Erythroblast (primary cell): ENCODE measurements at regions not wholly inside any gene's neighbourhood (a gene's known extent, or its start where the extent isn't known, plus 50 kb on each side); places are given as distances from the start of the nearest gene placed in this dataset.

ENCODE experiments used
- GATA1 ChIP-seq: IDR thresholded peaks from 2 replicates; pipeline ENCODE4 v1.6.1; 2011; ENCODE audit warnings: low read depth, mild to moderate bottlenecking, control low read depth, low read length, moderate library complexity
- POLR2A ChIP-seq: IDR thresholded peaks from 2 replicates; pipeline ENCODE4 v1.6.1; 2011; ENCODE audit warnings: mild to moderate bottlenecking, low read length

DNA sequence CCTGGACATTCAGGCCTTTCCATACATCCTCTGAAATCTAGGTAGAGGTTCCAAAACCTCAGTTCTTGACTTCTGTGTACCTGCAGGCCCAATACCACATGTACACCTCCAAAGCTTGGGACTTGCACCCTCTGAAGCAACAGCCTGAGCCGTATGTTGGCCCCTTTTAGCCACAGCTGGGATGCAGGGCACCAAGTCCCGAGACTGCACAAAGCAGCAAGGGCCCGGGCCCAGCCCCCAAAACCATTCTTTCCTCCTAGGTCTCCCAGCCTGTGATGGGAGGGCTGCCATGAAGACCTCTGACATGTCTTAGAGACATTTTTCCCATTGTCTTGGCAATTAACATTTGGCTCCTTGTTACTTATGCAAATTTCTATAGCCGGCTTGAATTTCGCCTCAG, 107.4 kb upstream of the FRMD1 start:
- TF ChIP-seq POLR2A (no peak), GATA1 (no peak)
